SK-N-SH (cell line): ENCODE measurements at regions not wholly inside any gene's neighbourhood (a gene's known extent, or its start where the extent isn't known, plus 50 kb on each side); places are given as distances from the start of the nearest gene placed in this dataset.

Source experiments
- CTCF ChIA-PET: fragments of 300-600, 350-600 bp; formaldehyde crosslinking; extraction: SDS; loops from one replicate; lab custom pipeline; 2021; lab: Yijun Ruan, JAX
- POLR2A ChIA-PET: fragments of 350-600 bp; sonication (Branson Sonifier 250); formaldehyde crosslinking; extraction: SDS; loops from one replicate; lab custom pipeline; 2020; ENCODE audit warnings: antibody characterized with exemption, inconsistent platforms; lab: Yijun Ruan, JAX
- DNase-seq: peaks from one replicate; pipeline ENCODE4 v3.0.0; 2012
- H2AFZ ChIP-seq: fragments of 200-600 bp; sonication (generic); 2 replicates; pipeline ENCODE4 v1.8.1; 2016; ENCODE audit warnings: antibody characterized with exemption, mild to moderate bottlenecking, low read depth
- H3F3A ChIP-seq: fragments of 200-600 bp; sonication (generic); replicated peaks from 2 replicates; pipeline ENCODE3; 2016; ENCODE audit warnings: antibody characterized with exemption, mild to moderate bottlenecking; ENCODE audit not compliant: insufficient read depth
- H3K27ac ChIP-seq, 2 experiments: fragments of 200-500 bp in 1 of 2; fragments of 200-600 bp in 1 of 2; sonication (Bioruptor generic) in 1 of 2; sonication (generic), shearing (Covaris generic) in 1 of 2; 2 replicates each; pipeline versions ENCODE4 v1.5.1 to v1.6.1; 2014 to 2016; ENCODE audit warnings: low read depth in 2 of 2, inconsistent platforms in 1 of 2, low read length in 1 of 2, mild to moderate bottlenecking in 1 of 2, mixed read lengths in 1 of 2
- H3K27me3 ChIP-seq: fragments of 200-600 bp; sonication (generic), shearing (Covaris generic); 2 replicates; pipeline ENCODE4 v1.6.1; 2016; ENCODE audit warnings: mixed run types; ENCODE audit not compliant: insufficient read depth
- H3K36me3 ChIP-seq, 2 experiments: fragments of 200-500 bp in 1 of 2; fragments of 200-600 bp in 1 of 2; sonication (Bioruptor generic) in 1 of 2; sonication (generic) in 1 of 2; replicated peaks in 1 of 2; 2 replicates each; pipeline versions ENCODE3 to v1.5.1; 2014 to 2016; ENCODE audit warnings: low read length in 1 of 2, mild to moderate bottlenecking in 1 of 2; ENCODE audit not compliant: insufficient read depth in 2 of 2, control insufficient read depth in 1 of 2
- H3K4me1 ChIP-seq, 2 experiments: fragments of 200-500 bp in 1 of 2; fragments of 200-600 bp in 1 of 2; sonication (Bioruptor generic) in 1 of 2; sonication (generic), shearing (Covaris generic) in 1 of 2; 2 replicates each; pipeline versions ENCODE4 v1.5.1 to v1.6.1; 2014 to 2016; ENCODE audit warnings: low read depth in 1 of 2, low read length in 1 of 2, mixed run types in 1 of 2; ENCODE audit not compliant: insufficient read depth in 2 of 2, control insufficient read depth in 1 of 2
- H3K4me2 ChIP-seq: fragments of 200-600 bp; sonication (generic), shearing (Covaris generic); 2 replicates; pipeline ENCODE4 v1.6.1; 2017; ENCODE audit warnings: mixed run types
- H3K4me3 ChIP-seq, 2 experiments: fragments of 200-500 bp in 1 of 2; fragments of 200-600 bp in 1 of 2; sonication (Bioruptor generic) in 1 of 2; sonication (generic), shearing (Covaris generic) in 1 of 2; 2 replicates each; pipeline versions ENCODE4 v1.5.1 to v1.8.1; 2014 to 2016; ENCODE audit warnings: low read depth in 2 of 2, inconsistent platforms in 1 of 2, low read length in 1 of 2, mild to moderate bottlenecking in 1 of 2, mixed read lengths in 1 of 2, moderate library complexity in 1 of 2
- H3K79me2 ChIP-seq: fragments of 200-600 bp; sonication (generic); 2 replicates; pipeline ENCODE4 v1.8.1; 2017; ENCODE audit warnings: mild to moderate bottlenecking; ENCODE audit not compliant: insufficient read depth
- H3K9ac ChIP-seq: fragments of 200-600 bp; sonication (generic); 2 replicates; pipeline ENCODE4 v1.6.1; 2017; ENCODE audit warnings: mixed run types
- H3K9me2 ChIP-seq: fragments of 200-600 bp; sonication (generic); 2 replicates; pipeline ENCODE4 v1.6.1; 2017; ENCODE audit warnings: mixed run types
- H3K9me3 ChIP-seq: fragments of 200-600 bp; sonication (generic); 2 replicates; pipeline ENCODE4 v1.6.1; 2017; ENCODE audit warnings: mixed run types, mild to moderate bottlenecking, moderate library complexity
- H4K20me1 ChIP-seq: fragments of 200-600 bp; sonication (generic); 2 replicates; pipeline ENCODE4 v1.6.1; 2017; ENCODE audit warnings: mild to moderate bottlenecking, mixed run types; ENCODE audit not compliant: insufficient read depth
- FOXJ3 ChIP-seq: sonication (generic); formaldehyde crosslinking; IDR thresholded peaks from 2 replicates; pipeline ENCODE4 v1.5.1; 2020; ENCODE audit warnings: mild to moderate bottlenecking, missing genetic modification reagents
- GATA2 ChIP-seq: sonication (generic); formaldehyde crosslinking; IDR thresholded peaks from 2 replicates; pipeline ENCODE4 v1.5.0; 2020; ENCODE audit warnings: mild to moderate bottlenecking, missing genetic modification reagents
- IRF3 ChIP-seq: fragments of 150-350 bp; IDR thresholded peaks from 2 replicates; pipeline ENCODE4 v1.6.1; 2016; ENCODE audit warnings: mild to moderate bottlenecking, low read depth, low read length
- MXI1 ChIP-seq: IDR thresholded peaks from 2 replicates; pipeline ENCODE4 v1.6.1; 2012; ENCODE audit warnings: mild to moderate bottlenecking, low read depth, low read length, improper control_type of control experiment
- NFIC ChIP-seq: IDR thresholded peaks from 2 replicates; pipeline ENCODE4 v1.4.0; 2012; ENCODE audit warnings: borderline replicate concordance
- PBX3 ChIP-seq: IDR thresholded peaks from 2 replicates; pipeline ENCODE4; 2012
- RAD21 ChIP-seq: IDR thresholded peaks from 2 replicates; pipeline ENCODE4 v1.6.1; 2012; ENCODE audit warnings: mild to moderate bottlenecking, low read length
- REST ChIP-seq: IDR thresholded peaks from 2 replicates; pipeline ENCODE4 v1.6.1; 2012; ENCODE audit warnings: mild to moderate bottlenecking, low read depth, low read length, moderate library complexity
- SIN3A ChIP-seq: IDR thresholded peaks from 2 replicates; pipeline ENCODE4 v1.6.1; 2012; ENCODE audit warnings: low read depth, mild to moderate bottlenecking, low read length, moderate library complexity, borderline replicate concordance
- SMC3 ChIP-seq: IDR thresholded peaks from 2 replicates; pipeline ENCODE4 v1.6.1; 2012; ENCODE audit warnings: low read depth, low read length, improper control_type of control experiment
- USF1 ChIP-seq: IDR thresholded peaks from 2 replicates; pipeline ENCODE4 v1.4.0; 2012; ENCODE audit warnings: low read depth, borderline replicate concordance
- YY1 ChIP-seq: IDR thresholded peaks from 2 replicates; pipeline ENCODE4 v1.4.0; 2012; ENCODE audit warnings: low read depth, mild to moderate bottlenecking
- ZBTB33 ChIP-seq: IDR thresholded peaks from 2 replicates; pipeline ENCODE4 v1.4.0; 2012; ENCODE audit warnings: low read depth, borderline replicate concordance
- WGBS: methylation state at CpG from one replicate; pipeline ENCODE4 v1.1.6; 2017; ENCODE audit warnings: low lambda C conversion rate; 5-methylcytosine and 5-hydroxymethylcytosine counted together

- H4K20me1 ChIP-seq = no peaks in the 10 kb centered on the region
- TF ChIP-seq MXI1 (no peak), SMC3 (no peak), ZBTB33 (no peak), USF1 (no peak), PBX3 (no peak), IRF3 (no peak), NFIC (no peak)
- no peak overlapping the region for H3K9ac ChIP-seq
- no peak overlapping the region for H3K4me3 ChIP-seq
- no peak overlapping the region for H3K27ac ChIP-seq
- no peaks in the 10 kb centered on the region for H3K9me3 ChIP-seq
- H3K79me2 ChIP-seq = no peaks in the 10 kb centered on the region
- no peak for DNase-seq
- CTCF ChIA-PET = no interaction called here
- H3K9me2 ChIP-seq = no peaks in the 10 kb centered on the region
- POLR2A ChIA-PET = no interaction called here
- no peaks in the 10 kb centered on the region for H3K36me3 ChIP-seq
- no peak overlapping the region for H2AFZ ChIP-seq
- H3F3A ChIP-seq = no peaks in the 10 kb centered on the region
- no peaks in the 10 kb centered on the region for H3K4me1 ChIP-seq
- 89% methylated on average over 3 of the region's 3 CpGs for WGBS
- no peaks in the 10 kb centered on the region for H3K27me3 ChIP-seq
- no peak overlapping the region for H3K4me2 ChIP-seq
Measured at GRCh38 chr11:104547996-104548661, 350.1 kb downstream of the CASP12 start.

GRCh38 chr11:104546501-104546900, 351.8 kb downstream of the CASP12 start:
- POLR2A ChIA-PET = no interaction called here
- no peaks in the 10 kb centered on the region for H4K20me1 ChIP-seq
- H3K4me2 ChIP-seq = no peak overlapping the region
- H3K4me3 ChIP-seq = no peak overlapping the region
- H3K9ac ChIP-seq = no peak overlapping the region
- H2AFZ ChIP-seq = no peak overlapping the region
- H3K9me3 ChIP-seq = no peaks in the 10 kb centered on the region
- CTCF ChIA-PET = no interaction called here
- H3K36me3 ChIP-seq = no peaks in the 10 kb centered on the region
- WGBS = 94% methylated on average over 2 of the region's 2 CpGs
- no peak overlapping the region for H3K27ac ChIP-seq
- no peaks in the 10 kb centered on the region for H3K27me3 ChIP-seq
- no peaks in the 10 kb centered on the region for H3K4me1 ChIP-seq
- no peaks in the 10 kb centered on the region for H3F3A ChIP-seq
- H3K9me2 ChIP-seq = no peaks in the 10 kb centered on the region
- H3K79me2 ChIP-seq = no peaks in the 10 kb centered on the region
- no peak for DNase-seq
- TF ChIP-seq GATA2 (CRISPR knock-in tag) (no peak), SIN3A (no peak), IRF3 (no peak), REST (no peak), FOXJ3 (CRISPR knock-in tag) (no peak), PBX3 (no peak), USF1 (no peak), YY1 (no peak), RAD21 (no peak)
